Spleen (tissue), 7 donors: ENCODE measurements at regions not wholly inside any gene's neighbourhood (a gene's known extent, or its start where the extent isn't known, plus 50 kb on each side); places are given as distances from the start of the nearest gene placed in this dataset.

Source experiments
- CTCF ChIP-seq, 11 experiments: fragments of 200-600 bp in 7 of 11; fragments of 450-650 bp in 4 of 11; sonication (generic) in 4 of 11; IDR thresholded peaks in 8 of 11; conservative IDR thresholded peaks in 3 of 11; 1 replicate in 7 of 11; 2 replicates in 4 of 11; pipeline versions ENCODE4 v1.4.0 to v1.8.0; 2016 to 2021; ENCODE audit warnings: antibody characterized with exemption in 11 of 11, inconsistent platforms in 4 of 11, mild to moderate bottlenecking in 1 of 11
- POLR2A ChIP-seq, 3 donors: fragments of 450-650 bp; IDR thresholded peaks; one replicate each; pipeline ENCODE4 v1.5.1; 2017; ENCODE audit warnings: antibody characterized with exemption in 3 of 3, mild to moderate bottlenecking in 1 of 3
- donor health status: DM: no; HTN: no; CAD: no; lungs with moderate emphysema.
- donor health status: DM: no; HTN: no; CAD: no.
- donor health status: DM: no; HTN: no; CAD: no.

- no peak for TF ChIP-seq CTCF (IDR thresholded peaks at IDR 0.05 in 8 of 11, conservative IDR thresholded peaks at IDR 0.05 in 3 of 11)
- TF ChIP-seq POLR2A (IDR thresholded peaks at IDR 0.05), result no peak
Measured at GRCh38 chr2:217685255-217685605, 317.6 kb downstream of the TNS1 start.
